H9 (cell line): ENCODE measurements at regions not wholly inside any gene's neighbourhood (a gene's known extent, or its start where the extent isn't known, plus 50 kb on each side); places are given as distances from the start of the nearest gene placed in this dataset.
A peak's percentile ranks its signal among the peaks of the same experiment; 100 is the strongest.

Experiments
- DNase-seq: peaks from one replicate; pipeline ENCODE4 v3.0.0-alpha.2; 2017
- H2AFZ ChIP-seq: one replicate; pipeline ENCODE4 v1.6.1; 2013; ENCODE audit warnings: mild to moderate bottlenecking, low read length, control low read depth, moderate library complexity
- H2AK5ac ChIP-seq: 2 replicates; pipeline ENCODE4 v1.6.1; 2013; ENCODE audit warnings: low read length, control low read depth, mixed read lengths; ENCODE audit not compliant: insufficient read length
- H2BK120ac ChIP-seq: one replicate; pipeline ENCODE4 v1.6.1; 2013; ENCODE audit warnings: low read depth, mild to moderate bottlenecking, low read length, control low read depth, inconsistent platforms; ENCODE audit not compliant: poor library complexity, severe bottlenecking
- H2BK12ac ChIP-seq: 2 replicates; pipeline ENCODE4 v1.6.1; 2013; ENCODE audit warnings: low read length, control low read depth, mixed read lengths, low read depth; ENCODE audit not compliant: insufficient read length
- H2BK15ac ChIP-seq: 2 replicates; pipeline ENCODE4 v1.6.1; 2013; ENCODE audit warnings: low read depth, low read length, control low read depth
- H2BK20ac ChIP-seq: one replicate; pipeline ENCODE4 v1.6.1; 2013; ENCODE audit warnings: low read depth, mild to moderate bottlenecking, low read length, control low read depth, inconsistent platforms; ENCODE audit not compliant: poor library complexity, severe bottlenecking
- H2BK5ac ChIP-seq: 2 replicates; pipeline ENCODE4 v1.6.1; 2013; ENCODE audit warnings: low read length, control low read depth, mixed read lengths; ENCODE audit not compliant: insufficient read length
- H3K14ac ChIP-seq: 2 replicates; pipeline ENCODE4 v1.6.1; 2013; ENCODE audit warnings: low read length, control low read depth; ENCODE audit not compliant: insufficient read depth
- H3K18ac ChIP-seq: 2 replicates; pipeline ENCODE4 v1.6.1; 2013; ENCODE audit warnings: low read depth, mild to moderate bottlenecking, mixed read lengths, low read length, control low read depth; ENCODE audit not compliant: insufficient read length
- H3K23ac ChIP-seq: 2 replicates; pipeline ENCODE4 v1.6.1; 2013; ENCODE audit warnings: low read length, control low read depth, mixed read lengths, low read depth; ENCODE audit not compliant: insufficient read length
- H3K23me2 ChIP-seq: 2 replicates; pipeline ENCODE4 v1.6.1; 2013; ENCODE audit warnings: low read depth, mild to moderate bottlenecking, mixed read lengths, low read length, control low read depth; ENCODE audit not compliant: insufficient read length, poor library complexity, severe bottlenecking
- H3K27ac ChIP-seq: 2 replicates; pipeline ENCODE4 v1.5.1; 2013; ENCODE audit warnings: low read length, control low read depth, mixed read lengths, low read depth; ENCODE audit not compliant: insufficient read length
- H3K27me3 ChIP-seq: 2 replicates; pipeline ENCODE4 v1.6.1; 2013; ENCODE audit warnings: low read length, control low read depth, inconsistent platforms; ENCODE audit not compliant: insufficient read depth
- H3K4ac ChIP-seq: 2 replicates; pipeline ENCODE4 v1.6.1; 2013; ENCODE audit warnings: low read depth, mild to moderate bottlenecking, control low read depth, inconsistent platforms, low read length, moderate library complexity
- H3K4me1 ChIP-seq: 2 replicates; pipeline ENCODE4 v1.6.1; 2013; ENCODE audit warnings: low read length, control low read depth, inconsistent platforms; ENCODE audit not compliant: insufficient read depth
- H3K4me2 ChIP-seq: 2 replicates; pipeline ENCODE4 v1.6.1; 2013; ENCODE audit warnings: low read length, control low read depth, mixed read lengths; ENCODE audit not compliant: insufficient read length, insufficient read depth
- H3K56ac ChIP-seq: 2 replicates; pipeline ENCODE4 v1.6.1; 2013; ENCODE audit warnings: low read depth, mild to moderate bottlenecking, mixed read lengths, low read length, control low read depth; ENCODE audit not compliant: insufficient read length
- H3K79me1 ChIP-seq: 2 replicates; pipeline ENCODE4 v1.6.1; 2013; ENCODE audit warnings: low read depth, mild to moderate bottlenecking, moderate library complexity, low read length, control low read depth, inconsistent platforms; ENCODE audit not compliant: insufficient read depth, poor library complexity, severe bottlenecking
- H3K79me2 ChIP-seq: 2 replicates; pipeline ENCODE4 v1.6.1; 2013; ENCODE audit warnings: low read length, control low read depth, inconsistent platforms; ENCODE audit not compliant: insufficient read depth
- H3K9ac ChIP-seq: 2 replicates; pipeline ENCODE4 v1.6.1; 2013; ENCODE audit warnings: low read length, control low read depth, mixed read lengths; ENCODE audit not compliant: insufficient read length; ENCODE audit errors: extremely low read depth
- H3K9me3 ChIP-seq: one replicate; pipeline ENCODE4 v1.6.1; 2013; ENCODE audit warnings: low read depth, low read length, inconsistent platforms; ENCODE audit not compliant: control insufficient read depth
- H3T11ph ChIP-seq: one replicate; pipeline ENCODE4 v1.6.1; 2013; ENCODE audit warnings: mild to moderate bottlenecking, low read length, control low read depth, inconsistent platforms
- H4K20me1 ChIP-seq: one replicate; pipeline ENCODE4 v1.6.1; 2013; ENCODE audit not compliant: control insufficient read depth, insufficient read length, insufficient read depth
- H4K5ac ChIP-seq: 2 replicates; pipeline ENCODE4 v1.6.1; 2013; ENCODE audit warnings: low read depth, mild to moderate bottlenecking, mixed read lengths, low read length, control low read depth; ENCODE audit not compliant: insufficient read length
- H4K8ac ChIP-seq: replicated peaks from 2 replicates; pipeline ENCODE4 v1.6.1; 2013; ENCODE audit warnings: low read length, control low read depth, mixed read lengths, low read depth; ENCODE audit not compliant: insufficient read length
- H4K91ac ChIP-seq: 2 replicates; pipeline ENCODE4 v1.6.1; 2013; ENCODE audit warnings: low read depth, mild to moderate bottlenecking, moderate library complexity, mixed read lengths, low read length, control low read depth; ENCODE audit not compliant: insufficient read length
- H3K27ac Mint-ChIP-seq, 3 experiments: 2 replicates in 2 of 3; 3 replicates in 1 of 3; pipeline ENCODE4 v1.8.0; 2020 to 2021; ENCODE audit warnings: mixed read lengths in 3 of 3, mild to moderate bottlenecking in 1 of 3, moderate library complexity in 1 of 3
- H3K27me3 Mint-ChIP-seq: 2 replicates; pipeline ENCODE4 v1.8.0; 2021; ENCODE audit warnings: low read depth, mild to moderate bottlenecking, moderate library complexity, mixed read lengths
- H3K36me3 Mint-ChIP-seq, 3 experiments: 2 replicates in 2 of 3; 3 replicates in 1 of 3; pipeline ENCODE4 v1.8.0; 2020 to 2021; ENCODE audit warnings: low read depth in 3 of 3, mixed read lengths in 3 of 3; ENCODE audit not compliant: insufficient read depth in 1 of 3
- H3K4me1 Mint-ChIP-seq, 2 experiments: 2 replicates each; pipeline ENCODE4 v1.8.0; 2020; ENCODE audit warnings: mixed read lengths in 2 of 2
- H3K4me3 Mint-ChIP-seq, 2 experiments: 2 replicates in 1 of 2; 3 replicates in 1 of 2; pipeline ENCODE4 v1.8.0; 2020 to 2021; ENCODE audit warnings: mild to moderate bottlenecking in 2 of 2, mixed read lengths in 2 of 2, moderate library complexity in 1 of 2
- H3K9me3 Mint-ChIP-seq, 2 experiments: 2 replicates in 1 of 2; 3 replicates in 1 of 2; pipeline ENCODE4 v1.8.0; 2020; ENCODE audit warnings: mild to moderate bottlenecking in 2 of 2, mixed read lengths in 2 of 2, moderate library complexity in 1 of 2
- CTCF ChIP-seq: fragments of 200-600 bp; sonication (generic); conservative IDR thresholded peaks from 3 replicates; pipeline ENCODE4 v1.8.0; 2021; ENCODE audit warnings: antibody characterized with exemption, mild to moderate bottlenecking

DNA sequence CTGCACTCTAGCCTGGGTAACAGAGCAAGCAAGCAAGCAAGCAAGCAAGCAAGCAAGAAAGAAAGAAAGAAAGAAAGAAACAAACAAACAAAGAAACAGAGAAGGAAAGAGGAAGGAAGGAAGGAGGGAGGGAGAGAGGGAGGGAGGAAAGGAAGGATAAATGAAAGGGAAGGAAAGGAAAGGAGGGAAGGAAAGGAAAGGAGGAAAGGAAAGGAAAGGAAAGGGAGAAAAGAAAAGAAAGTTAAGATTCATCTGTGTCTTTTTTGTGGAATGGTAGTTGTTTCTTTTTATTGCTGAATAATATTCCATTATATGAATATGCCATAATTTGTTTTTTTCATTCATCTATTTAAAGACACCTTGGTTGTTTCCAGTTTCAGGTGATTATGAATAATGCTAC, 506.9 kb upstream of the NAALADL2 start:
- Histone ChIP-seq H3K79me2 (no peaks in the 10 kb centered on the region), H3K23ac (no peak overlapping the region), H4K8ac (no peak overlapping the region), H2BK12ac (no peak overlapping the region), H2BK120ac (no peak overlapping the region), H3K18ac (no peak overlapping the region), H2AK5ac (no peak overlapping the region), H3K27ac (no peak overlapping the region), H3K4me2 (no peak overlapping the region), H3K79me1 (no peaks in the 10 kb centered on the region), H2AFZ (no peak overlapping the region), H4K91ac (no peak overlapping the region), H3T11ph (no peak overlapping the region), H3K14ac (no peak overlapping the region), H3K23me2 (no peaks in the 10 kb centered on the region), H3K9ac (no peak overlapping the region), H3K56ac (no peak overlapping the region), H2BK20ac (no peak overlapping the region), H4K20me1 (no peaks in the 10 kb centered on the region), H4K5ac (no peak overlapping the region), H2BK5ac (no peak overlapping the region), H3K27me3 (no peaks in the 10 kb centered on the region), H2BK15ac (no peak overlapping the region), H3K4me1 (no peaks in the 10 kb centered on the region), H3K4ac (no peak overlapping the region), H3K9me3 (peaks cover 5% of the 10 kb centered on the region)
- DNase-seq = no peak
- H3K4me3 Mint-ChIP-seq = no peak overlapping the region
- peaks cover 11 to 20% of the 10 kb centered on the region in 2 experiments; a peak in 4 of 5 replicates for H3K9me3 Mint-ChIP-seq
- TF ChIP-seq CTCF = no peak
- no peaks in the 10 kb centered on the region; a peak in 1 of 4 replicates for H3K4me1 Mint-ChIP-seq
- H3K27me3 Mint-ChIP-seq = no peaks in the 10 kb centered on the region
- peak overlapping the region in 2 of 3 experiments; percentile 80 to 89; a peak in 3 of 7 replicates for H3K27ac Mint-ChIP-seq
- peaks cover 7 to 17% (median 14%) of the 10 kb centered on the region in 3 experiments; a peak in 6 of 7 replicates for H3K36me3 Mint-ChIP-seq
